ENCODE measurements at regions not wholly inside any gene's neighbourhood (a gene's known extent, or its start where the extent isn't known, plus 50 kb on each side); places are given as distances from the start of the nearest gene placed in this dataset.

GRCh38 chr9:28651050-28651722, 1077.9 kb upstream of the C9orf72 start:
- intact Hi-C loops (cut with micrococcal nuclease; ENCODE audit: unreplicated experiment), result no loop called here
- Histone ChIP-seq H3K4me3 (no peak overlapping the region), H3K27me3 (ENCODE audit: insufficient read depth, low read depth) (no peaks in the 10 kb centered on the region), H3K79me2 (ENCODE audit: low read depth) (no peaks in the 10 kb centered on the region), H3F3A (ENCODE audit: insufficient read depth, low read depth) (no peaks in the 10 kb centered on the region), H3K36me3 (ENCODE audit: low read depth) (no peaks in the 10 kb centered on the region), H3K4me2 (no peak overlapping the region), H3K4me1 (replicated peaks; ENCODE audit: insufficient read depth) (no peaks in the 10 kb centered on the region), H4K20me1 (ENCODE audit: insufficient read depth) (no peaks in the 10 kb centered on the region), H3K9me3 (ENCODE audit: insufficient read depth, low read depth) (no peaks in the 10 kb centered on the region), H2AFZ (no peak overlapping the region), H3K27ac (no peak overlapping the region), H3K9me2 (ENCODE audit: insufficient read depth) (no peaks in the 10 kb centered on the region)
- POLR2A ChIA-PET (ENCODE audit: unreplicated experiment), result no interaction called here
- no peak for TF ChIP-seq EZH2 (IDR thresholded peaks at IDR 0.05; ENCODE audit: low read depth)
- TF ChIP-seq, protein P1, sequence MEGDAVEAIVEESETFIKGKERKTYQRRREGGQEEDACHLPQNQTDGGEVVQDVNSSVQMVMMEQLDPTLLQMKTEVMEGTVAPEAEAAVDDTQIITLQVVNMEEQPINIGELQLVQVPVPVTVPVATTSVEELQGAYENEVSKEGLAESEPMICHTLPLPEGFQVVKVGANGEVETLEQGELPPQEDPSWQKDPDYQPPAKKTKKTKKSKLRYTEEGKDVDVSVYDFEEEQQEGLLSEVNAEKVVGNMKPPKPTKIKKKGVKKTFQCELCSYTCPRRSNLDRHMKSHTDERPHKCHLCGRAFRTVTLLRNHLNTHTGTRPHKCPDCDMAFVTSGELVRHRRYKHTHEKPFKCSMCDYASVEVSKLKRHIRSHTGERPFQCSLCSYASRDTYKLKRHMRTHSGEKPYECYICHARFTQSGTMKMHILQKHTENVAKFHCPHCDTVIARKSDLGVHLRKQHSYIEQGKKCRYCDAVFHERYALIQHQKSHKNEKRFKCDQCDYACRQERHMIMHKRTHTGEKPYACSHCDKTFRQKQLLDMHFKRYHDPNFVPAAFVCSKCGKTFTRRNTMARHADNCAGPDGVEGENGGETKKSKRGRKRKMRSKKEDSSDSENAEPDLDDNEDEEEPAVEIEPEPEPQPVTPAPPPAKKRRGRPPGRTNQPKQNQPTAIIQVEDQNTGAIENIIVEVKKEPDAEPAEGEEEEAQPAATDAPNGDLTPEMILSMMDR (conservative IDR thresholded peaks at IDR 0.05), result no peak
- BruUV-seq (replicated peaks), result no TSS peak
- DNase-seq, result no peak
- CTCF ChIA-PET, result no interaction called here

DNA sequence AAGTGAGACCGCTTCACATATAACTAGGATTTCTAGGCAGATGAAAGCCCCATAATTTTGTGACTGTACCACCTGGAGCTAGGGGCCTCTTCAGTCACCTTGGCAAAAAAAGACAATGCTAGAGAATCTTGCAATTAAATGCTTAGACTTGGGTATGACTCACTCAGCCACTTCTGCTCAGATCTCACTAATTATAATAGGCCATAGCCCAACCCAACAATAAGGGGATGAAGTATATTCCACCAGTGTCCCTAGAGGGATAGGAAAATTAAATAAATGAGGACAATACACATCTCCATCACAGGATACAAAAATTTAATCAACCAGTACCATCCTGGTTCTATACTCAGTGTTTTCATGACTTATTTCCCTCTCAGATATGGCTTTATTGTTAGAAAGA, 1079.9 kb upstream of the C9orf72 start:
- H3K4me1 ChIP-seq (replicated peaks; ENCODE audit: insufficient read depth), result no peaks in the 10 kb centered on the region
- ChIA-PET POLR2A (ENCODE audit: unreplicated experiment) (no interaction called here), CTCF (no interaction called here)
- no peak overlapping the region for H3K4me3 ChIP-seq
- H2AFZ ChIP-seq, result no peak overlapping the region
- BruUV-seq (replicated peaks), result no TSS peak
- H3K9me2 ChIP-seq (ENCODE audit: insufficient read depth), result no peaks in the 10 kb centered on the region
- H3K36me3 ChIP-seq (ENCODE audit: low read depth), result no peaks in the 10 kb centered on the region
- H3K79me2 ChIP-seq (ENCODE audit: low read depth), result no peaks in the 10 kb centered on the region
- no peaks in the 10 kb centered on the region for H3K27me3 ChIP-seq (ENCODE audit: insufficient read depth, low read depth)
- no peak for DNase-seq
- no peaks in the 10 kb centered on the region for H3F3A ChIP-seq (ENCODE audit: insufficient read depth, low read depth)
- no peaks in the 10 kb centered on the region for H3K9me3 ChIP-seq (ENCODE audit: insufficient read depth, low read depth)
- H4K20me1 ChIP-seq (ENCODE audit: insufficient read depth), result no peaks in the 10 kb centered on the region
- no peak overlapping the region for H3K27ac ChIP-seq
- intact Hi-C loops (cut with micrococcal nuclease; ENCODE audit: unreplicated experiment), result no loop called here
- H3K4me2 ChIP-seq, result no peak overlapping the region
- TF ChIP-seq, protein P1 (conservative IDR thresholded peaks at IDR 0.05), result no peak

DNA sequence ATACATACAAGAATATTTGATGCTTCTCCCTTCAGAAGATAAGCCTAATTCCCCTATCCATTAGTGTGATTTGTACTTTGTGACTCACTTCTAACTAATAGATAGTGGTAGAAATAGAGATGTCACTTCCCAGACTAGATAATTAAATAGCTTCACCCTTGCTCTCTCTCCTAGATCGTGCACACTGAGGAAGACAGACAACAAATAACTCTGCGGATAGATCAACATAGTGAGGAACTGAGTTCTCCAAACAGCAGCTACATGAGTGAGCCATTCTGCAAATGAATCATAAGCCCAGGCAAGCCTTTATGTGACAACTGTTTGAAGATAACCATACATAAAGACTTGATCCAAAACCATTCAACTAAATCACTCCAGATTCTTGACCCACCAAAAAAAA, 1083.4 kb upstream of the C9orf72 start:
- no peaks in the 10 kb centered on the region for H3K27me3 ChIP-seq (ENCODE audit: insufficient read depth, low read depth)
- no peaks in the 10 kb centered on the region for H3K9me3 ChIP-seq (ENCODE audit: insufficient read depth, low read depth)
- no peaks in the 10 kb centered on the region for H3F3A ChIP-seq (ENCODE audit: insufficient read depth, low read depth)
- H2AFZ ChIP-seq, result no peak overlapping the region
- intact Hi-C loops (cut with micrococcal nuclease; ENCODE audit: unreplicated experiment), result no loop called here
- H3K9me2 ChIP-seq (ENCODE audit: insufficient read depth), result no peaks in the 10 kb centered on the region
- DNase-seq, result no peak
- ChIA-PET POLR2A (ENCODE audit: unreplicated experiment) (no interaction called here), CTCF (no interaction called here)
- H3K4me2 ChIP-seq, result no peak overlapping the region
- no peaks in the 10 kb centered on the region for H4K20me1 ChIP-seq (ENCODE audit: insufficient read depth)
- H3K27ac ChIP-seq, result no peak overlapping the region
- H3K36me3 ChIP-seq (ENCODE audit: low read depth), result no peaks in the 10 kb centered on the region
- TF ChIP-seq, protein P1 (conservative IDR thresholded peaks at IDR 0.05), result no peak
- no peak for TF ChIP-seq EZH2 (IDR thresholded peaks at IDR 0.05; ENCODE audit: low read depth)
- H3K79me2 ChIP-seq (ENCODE audit: low read depth), result no peaks in the 10 kb centered on the region
- no peak overlapping the region for H3K4me3 ChIP-seq
- no peaks in the 10 kb centered on the region for H3K4me1 ChIP-seq (replicated peaks; ENCODE audit: insufficient read depth)
- no TSS peak for BruUV-seq (replicated peaks)

Data from PC-9 (cell line).